ENCODE measurements at regions not wholly inside any gene's neighbourhood (a gene's known extent, or its start where the extent isn't known, plus 50 kb on each side); places are given as distances from the start of the nearest gene placed in this dataset.

DNA sequence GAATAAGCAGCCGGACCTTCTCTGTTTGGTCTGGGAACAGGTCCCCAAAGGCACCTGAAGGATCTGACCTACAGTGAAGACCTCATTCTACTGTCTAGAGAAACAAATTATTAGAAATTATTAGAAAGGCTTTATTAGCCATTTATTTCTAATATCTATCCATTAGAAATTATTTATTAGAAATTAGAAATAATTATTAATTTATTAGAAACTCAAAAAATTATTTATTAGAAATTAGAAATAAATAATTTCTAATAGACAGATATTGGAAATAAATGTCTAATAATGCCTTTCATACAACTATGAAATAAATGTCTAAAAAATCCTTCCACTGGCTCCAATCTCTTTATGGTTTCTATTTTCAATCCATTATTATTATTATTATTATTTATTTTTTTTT lies 285.7 kb upstream of the ERCC4 start:
- no peaks in the 10 kb centered on the region for H3K27me3 Mint-ChIP-seq (ENCODE audit: low read depth)
- peaks cover 30 to 33% of the 10 kb centered on the region in 2 experiments for H3K4me1 Mint-ChIP-seq
- DNase-seq, result no peak
- no peak overlapping the region for H3K23ac ChIP-seq (ENCODE audit: insufficient read length, low read depth, low read length)
- H3K14ac ChIP-seq (ENCODE audit: insufficient read depth, low read length), result no peak overlapping the region
- H3K4me3 Mint-ChIP-seq, result no peak overlapping the region
- H2AFZ ChIP-seq (ENCODE audit: low read length), result no peak overlapping the region
- no peaks in the 10 kb centered on the region for H3K23me2 ChIP-seq (ENCODE audit: insufficient read length, low read depth, low read length, poor library complexity, severe bottlenecking)
- peaks cover 8% of the 10 kb centered on the region; the same call in 1 of the 2 replicates for H3K4me1 ChIP-seq (ENCODE audit: insufficient read depth, low read length)
- no peak overlapping the region for H3K56ac ChIP-seq (ENCODE audit: insufficient read length, low read depth, low read length)
- TF ChIP-seq, protein P1, sequence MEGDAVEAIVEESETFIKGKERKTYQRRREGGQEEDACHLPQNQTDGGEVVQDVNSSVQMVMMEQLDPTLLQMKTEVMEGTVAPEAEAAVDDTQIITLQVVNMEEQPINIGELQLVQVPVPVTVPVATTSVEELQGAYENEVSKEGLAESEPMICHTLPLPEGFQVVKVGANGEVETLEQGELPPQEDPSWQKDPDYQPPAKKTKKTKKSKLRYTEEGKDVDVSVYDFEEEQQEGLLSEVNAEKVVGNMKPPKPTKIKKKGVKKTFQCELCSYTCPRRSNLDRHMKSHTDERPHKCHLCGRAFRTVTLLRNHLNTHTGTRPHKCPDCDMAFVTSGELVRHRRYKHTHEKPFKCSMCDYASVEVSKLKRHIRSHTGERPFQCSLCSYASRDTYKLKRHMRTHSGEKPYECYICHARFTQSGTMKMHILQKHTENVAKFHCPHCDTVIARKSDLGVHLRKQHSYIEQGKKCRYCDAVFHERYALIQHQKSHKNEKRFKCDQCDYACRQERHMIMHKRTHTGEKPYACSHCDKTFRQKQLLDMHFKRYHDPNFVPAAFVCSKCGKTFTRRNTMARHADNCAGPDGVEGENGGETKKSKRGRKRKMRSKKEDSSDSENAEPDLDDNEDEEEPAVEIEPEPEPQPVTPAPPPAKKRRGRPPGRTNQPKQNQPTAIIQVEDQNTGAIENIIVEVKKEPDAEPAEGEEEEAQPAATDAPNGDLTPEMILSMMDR (conservative IDR thresholded peaks at IDR 0.05), result no peak
- H3K79me1 ChIP-seq (ENCODE audit: insufficient read depth, low read depth, low read length, poor library complexity, severe bottlenecking), result no peaks in the 10 kb centered on the region
- WGBS (ENCODE audit: extremely low coverage, insufficient read length, low lambda C conversion rate), result no CpG with 5 or more reads among the region's 1 CpG
- H2BK20ac ChIP-seq (ENCODE audit: low read depth, low read length, poor library complexity, severe bottlenecking), result no peak overlapping the region
- no peak overlapping the region for H3K27ac Mint-ChIP-seq
- no peak overlapping the region for H3K4me2 ChIP-seq (ENCODE audit: insufficient read depth, insufficient read length, low read length)
- no peaks in the 10 kb centered on the region for H3K27me3 ChIP-seq (ENCODE audit: insufficient read depth, low read length)
- no peak overlapping the region for H2AK5ac ChIP-seq (ENCODE audit: insufficient read length, low read length)
- no peak overlapping the region for H2BK12ac ChIP-seq (ENCODE audit: insufficient read length, low read depth, low read length)
- H2BK15ac ChIP-seq (ENCODE audit: low read depth, low read length), result no peak overlapping the region
- no peaks in the 10 kb centered on the region for H3K79me2 ChIP-seq (ENCODE audit: insufficient read depth, low read length)
- no peak overlapping the region for H3K27ac ChIP-seq (ENCODE audit: insufficient read length, low read depth, low read length)
- no peak overlapping the region for H4K8ac ChIP-seq (replicated peaks; ENCODE audit: insufficient read length, low read depth, low read length)
- H4K20me1 ChIP-seq (ENCODE audit: control insufficient read depth, insufficient read depth, insufficient read length), result no peaks in the 10 kb centered on the region
- no peak overlapping the region for H3K9ac ChIP-seq (ENCODE audit: extremely low read depth, insufficient read length, low read length)
- no peak overlapping the region for H3K18ac ChIP-seq (ENCODE audit: insufficient read length, low read depth, low read length)
- H3K36me3 Mint-ChIP-seq (ENCODE audit: insufficient read depth in 1 of 3, low read depth in 3 of 3), result peaks cover 4 to 14% (median 13%) of the 10 kb centered on the region in 3 experiments
- peaks cover 10 to 13% of the 10 kb centered on the region in 2 experiments for H3K9me3 Mint-ChIP-seq
- H4K5ac ChIP-seq (ENCODE audit: insufficient read length, low read depth, low read length), result no peak overlapping the region
- no peak overlapping the region for H2BK120ac ChIP-seq (ENCODE audit: low read depth, low read length, poor library complexity, severe bottlenecking)
- no peak overlapping the region for H3T11ph ChIP-seq (ENCODE audit: low read length)
- H3K4ac ChIP-seq (ENCODE audit: low read depth, low read length), result no peak overlapping the region
- no peak overlapping the region for H4K91ac ChIP-seq (ENCODE audit: insufficient read length, low read depth, low read length)
- H2BK5ac ChIP-seq (ENCODE audit: insufficient read length, low read length), result no peak overlapping the region
- no peaks in the 10 kb centered on the region for H3K9me3 ChIP-seq (ENCODE audit: control insufficient read depth, low read depth, low read length)
